Liver (tissue), 8 donors: ENCODE measurements at regions not wholly inside any gene's neighbourhood (a gene's known extent, or its start where the extent isn't known, plus 50 kb on each side); places are given as distances from the start of the nearest gene placed in this dataset.

ENCODE experiments used
- DNase-seq: peaks from one replicate; pipeline ENCODE4 v3.0.0-alpha.2; 2017; ENCODE audit warnings: low spot score
- H3K27ac ChIP-seq, 2 donors: one replicate each; pipeline ENCODE4 v1.7.0; 2013; ENCODE audit warnings: inconsistent platforms in 2 of 2, low read length in 2 of 2, control low read depth in 1 of 2, low read depth in 1 of 2, mild to moderate bottlenecking in 1 of 2
- H3K27me3 ChIP-seq, 4 donors: one replicate each; pipeline versions ENCODE4 v1.6.1 to v1.7.0; 2013; ENCODE audit warnings: low read length in 3 of 4, inconsistent platforms in 1 of 4, mild to moderate bottlenecking in 1 of 4, moderate library complexity in 1 of 4; ENCODE audit not compliant: control insufficient read depth in 4 of 4, insufficient read depth in 4 of 4
- H3K36me3 ChIP-seq, 4 donors: one replicate each; pipeline versions ENCODE4 v1.6.1 to v1.7.0; 2013; ENCODE audit warnings: low read length in 3 of 4, mild to moderate bottlenecking in 3 of 4, low read depth in 1 of 4, moderate library complexity in 1 of 4; ENCODE audit not compliant: control insufficient read depth in 4 of 4, insufficient read depth in 3 of 4
- H3K4me1 ChIP-seq, 4 donors: one replicate each; pipeline versions ENCODE4 v1.6.1 to v1.7.0; 2013; ENCODE audit warnings: low read length in 3 of 4, mild to moderate bottlenecking in 3 of 4, moderate library complexity in 1 of 4; ENCODE audit not compliant: control insufficient read depth in 4 of 4, insufficient read depth in 4 of 4
- H3K4me3 ChIP-seq, 3 donors: one replicate each; pipeline versions ENCODE4 v1.6.1 to v1.7.0; 2013; ENCODE audit warnings: low read length in 3 of 3, control low read depth in 1 of 3, low read depth in 1 of 3, mild to moderate bottlenecking in 1 of 3
- H3K9ac ChIP-seq, 2 donors: one replicate each; pipeline ENCODE4 v1.7.0; 2013; ENCODE audit warnings: low read length in 2 of 2, mild to moderate bottlenecking in 2 of 2, moderate library complexity in 2 of 2, control low read depth in 1 of 2, low read depth in 1 of 2
- H3K9me3 ChIP-seq, 4 donors: one replicate each; pipeline versions ENCODE4 v1.6.1 to v1.7.0; 2013; ENCODE audit warnings: low read length in 3 of 4; ENCODE audit not compliant: control insufficient read depth in 4 of 4
- ATF3 ChIP-seq: IDR thresholded peaks from 2 replicates; pipeline ENCODE4 v1.6.1; 2016; ENCODE audit warnings: antibody characterized with exemption
- EGR1 ChIP-seq, 2 donors: IDR thresholded peaks; 2 replicates each; pipeline ENCODE4 v1.6.1; 2016 to 2018; ENCODE audit warnings: antibody characterized with exemption in 2 of 2, low read depth in 2 of 2
- FOXA1 ChIP-seq: IDR thresholded peaks from 2 replicates; pipeline ENCODE4 v1.6.1; 2016; ENCODE audit warnings: antibody characterized with exemption
- FOXA2 ChIP-seq: IDR thresholded peaks from 2 replicates; pipeline ENCODE4 v1.6.1; 2016; ENCODE audit warnings: antibody characterized with exemption
- GABPA ChIP-seq, 2 donors: IDR thresholded peaks in 1 of 2; conservative IDR thresholded peaks in 1 of 2; 2 replicates each; pipeline ENCODE4 v1.6.1; 2016; ENCODE audit warnings: antibody characterized with exemption in 2 of 2, mild to moderate bottlenecking in 1 of 2, moderate library complexity in 1 of 2
- HNF4A ChIP-seq, 2 donors: conservative IDR thresholded peaks; 2 replicates each; pipeline ENCODE4 v1.6.1; 2016; ENCODE audit warnings: antibody characterized with exemption in 2 of 2, mild to moderate bottlenecking in 2 of 2
- HNF4G ChIP-seq: IDR thresholded peaks from 2 replicates; pipeline ENCODE4 v1.6.1; 2016; ENCODE audit warnings: antibody characterized with exemption
- JUND ChIP-seq, 2 donors: IDR thresholded peaks; 2 replicates each; pipeline ENCODE4 v1.6.1; 2016; ENCODE audit warnings: antibody characterized with exemption in 2 of 2
- NR2F2 ChIP-seq: IDR thresholded peaks from 2 replicates; pipeline ENCODE4 v1.6.1; 2016; ENCODE audit warnings: antibody characterized with exemption
- RAD21 ChIP-seq, 2 donors: IDR thresholded peaks; 2 replicates each; pipeline ENCODE4 v1.6.1; 2016; ENCODE audit warnings: antibody characterized with exemption in 2 of 2, mild to moderate bottlenecking in 2 of 2
- REST ChIP-seq: IDR thresholded peaks from 2 replicates; pipeline ENCODE4 v1.6.1; 2016; ENCODE audit warnings: antibody characterized with exemption, mild to moderate bottlenecking
- RXRA ChIP-seq, 2 donors: IDR thresholded peaks; 2 replicates each; pipeline ENCODE4 v1.6.1; 2017 to 2018; ENCODE audit warnings: antibody characterized with exemption in 2 of 2, mild to moderate bottlenecking in 1 of 2
- SP1 ChIP-seq: IDR thresholded peaks from 2 replicates; pipeline ENCODE4 v1.6.1; 2018; ENCODE audit warnings: antibody characterized with exemption, mild to moderate bottlenecking
- TAF1 ChIP-seq: conservative IDR thresholded peaks from 2 replicates; pipeline ENCODE4 v1.6.1; 2016; ENCODE audit warnings: antibody characterized with exemption, mild to moderate bottlenecking
- YY1 ChIP-seq: IDR thresholded peaks from 2 replicates; pipeline ENCODE4 v1.6.1; 2016; ENCODE audit warnings: antibody characterized with exemption, mild to moderate bottlenecking
- ZBTB33 ChIP-seq: IDR thresholded peaks from 2 replicates; pipeline ENCODE4 v1.6.1; 2016; ENCODE audit warnings: antibody characterized with exemption
- WGBS: extraction: QIAGEN DNeasy Blood & Tissue Kit; methylation state at CpG from one replicate; pipeline ENCODE4 v1.1.7; 2013; 5-methylcytosine and 5-hydroxymethylcytosine counted together
- TF ChIP-seq, protein P1 (sequence below): IDR thresholded peaks from 2 replicates; pipeline ENCODE4 v1.6.1; 2016; ENCODE audit warnings: antibody characterized with exemption
- TF ChIP-seq, protein P2 (sequence below): fragments of 150-350 bp; IDR thresholded peaks from 2 replicates; pipeline ENCODE4 v1.5.1; 2017; ENCODE audit warnings: improper control_type of control experiment, low read depth, low read length; ENCODE audit not compliant: missing input control
- donor health status: healthy.
- donor health status: healthy.
- donor health status: healthy.
- donor health status: healthy.
- donor health status: healthy.

DNA sequence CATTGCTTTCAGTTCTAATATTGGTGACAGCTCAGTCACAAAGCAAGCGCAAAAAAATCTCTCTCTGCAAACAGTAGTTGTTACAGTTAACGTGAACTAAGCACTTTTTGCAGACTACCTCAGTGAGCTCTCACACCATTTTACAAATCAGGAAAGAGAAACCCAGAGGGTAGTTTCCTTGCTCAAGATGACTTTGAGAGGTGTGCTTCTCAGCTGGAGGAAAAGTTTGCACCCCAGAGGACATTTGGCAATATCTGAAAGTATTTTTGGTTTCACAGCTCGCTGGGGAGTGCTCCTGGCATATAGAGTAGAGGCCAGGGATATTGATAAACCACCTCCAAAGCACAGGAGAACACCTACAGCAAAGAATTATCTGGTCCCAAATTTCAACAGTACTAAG is 741.1 kb upstream of the EEF2KMT start:
- Histone ChIP-seq H3K4me3 (no peak overlapping the region), H3K4me1 (no peaks in the 10 kb centered on the region), H3K36me3 (no peaks in the 10 kb centered on the region), H3K9me3 (no peaks in the 10 kb centered on the region), H3K27me3 (no peaks in the 10 kb centered on the region), H3K27ac (no peak overlapping the region), H3K9ac (no peak overlapping the region)
- 61% methylated on average over 3 of the region's 3 CpGs for WGBS
- no peak for TF ChIP-seq GABPA (IDR thresholded peaks at IDR 0.05 in 1 of 2, conservative IDR thresholded peaks at IDR 0.05 in 1 of 2)
- TF ChIP-seq EGR1 (IDR thresholded peaks at IDR 0.05; ENCODE audit: low read depth in 2 of 2), result no peak
- TF ChIP-seq YY1, result no peak
- TF ChIP-seq NR2F2, result no peak
- TF ChIP-seq FOXA2, result no peak
- TF ChIP-seq REST, result no peak
- TF ChIP-seq RXRA (IDR thresholded peaks at IDR 0.05), result no peak
- TF ChIP-seq, protein P1, sequence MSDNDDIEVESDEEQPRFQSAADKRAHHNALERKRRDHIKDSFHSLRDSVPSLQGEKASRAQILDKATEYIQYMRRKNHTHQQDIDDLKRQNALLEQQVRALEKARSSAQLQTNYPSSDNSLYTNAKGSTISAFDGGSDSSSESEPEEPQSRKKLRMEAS, result no peak
- TF ChIP-seq FOXA1, result no peak
- no peak for TF ChIP-seq ZBTB33
- TF ChIP-seq HNF4A (conservative IDR thresholded peaks at IDR 0.05), result no peak
- no peak for TF ChIP-seq TAF1
- TF ChIP-seq HNF4G, result no peak
- no peak for TF ChIP-seq ATF3
- no peak for TF ChIP-seq JUND (IDR thresholded peaks at IDR 0.05)
- TF ChIP-seq RAD21 (IDR thresholded peaks at IDR 0.05), result no peak
- TF ChIP-seq SP1, result no peak
- TF ChIP-seq, protein P2, sequence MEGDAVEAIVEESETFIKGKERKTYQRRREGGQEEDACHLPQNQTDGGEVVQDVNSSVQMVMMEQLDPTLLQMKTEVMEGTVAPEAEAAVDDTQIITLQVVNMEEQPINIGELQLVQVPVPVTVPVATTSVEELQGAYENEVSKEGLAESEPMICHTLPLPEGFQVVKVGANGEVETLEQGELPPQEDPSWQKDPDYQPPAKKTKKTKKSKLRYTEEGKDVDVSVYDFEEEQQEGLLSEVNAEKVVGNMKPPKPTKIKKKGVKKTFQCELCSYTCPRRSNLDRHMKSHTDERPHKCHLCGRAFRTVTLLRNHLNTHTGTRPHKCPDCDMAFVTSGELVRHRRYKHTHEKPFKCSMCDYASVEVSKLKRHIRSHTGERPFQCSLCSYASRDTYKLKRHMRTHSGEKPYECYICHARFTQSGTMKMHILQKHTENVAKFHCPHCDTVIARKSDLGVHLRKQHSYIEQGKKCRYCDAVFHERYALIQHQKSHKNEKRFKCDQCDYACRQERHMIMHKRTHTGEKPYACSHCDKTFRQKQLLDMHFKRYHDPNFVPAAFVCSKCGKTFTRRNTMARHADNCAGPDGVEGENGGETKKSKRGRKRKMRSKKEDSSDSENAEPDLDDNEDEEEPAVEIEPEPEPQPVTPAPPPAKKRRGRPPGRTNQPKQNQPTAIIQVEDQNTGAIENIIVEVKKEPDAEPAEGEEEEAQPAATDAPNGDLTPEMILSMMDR, result no peak
- no peak for DNase-seq

GRCh38 chr16:5838071-5838470 is 740.5 kb upstream of the EEF2KMT start:
- Histone ChIP-seq H3K4me1 (no peaks in the 10 kb centered on the region), H3K27me3 (no peaks in the 10 kb centered on the region), H3K27ac (no peak overlapping the region), H3K9me3 (no peaks in the 10 kb centered on the region), H3K9ac (no peak overlapping the region), H3K4me3 (no peak overlapping the region), H3K36me3 (no peaks in the 10 kb centered on the region)
- DNase-seq, result no peak
- 78% methylated on average over 7 of the region's 7 CpGs for WGBS
- TF ChIP-seq ZBTB33, result no peak
- TF ChIP-seq FOXA2, result no peak
- TF ChIP-seq YY1, result no peak
- no peak for TF ChIP-seq GABPA (IDR thresholded peaks at IDR 0.05 in 1 of 2, conservative IDR thresholded peaks at IDR 0.05 in 1 of 2)
- no peak for TF ChIP-seq EGR1 (IDR thresholded peaks at IDR 0.05; ENCODE audit: low read depth in 2 of 2)
- no peak for TF ChIP-seq ATF3
- TF ChIP-seq RXRA (IDR thresholded peaks at IDR 0.05), result no peak
- TF ChIP-seq HNF4A (conservative IDR thresholded peaks at IDR 0.05), result no peak
- no peak for TF ChIP-seq TAF1
- TF ChIP-seq, protein P2, result no peak
- no peak for TF ChIP-seq FOXA1
- TF ChIP-seq NR2F2, result no peak
- no peak for TF ChIP-seq SP1
- no peak for TF ChIP-seq HNF4G
